ENCODE measurements at regions not wholly inside any gene's neighbourhood (a gene's known extent, or its start where the extent isn't known, plus 50 kb on each side); places are given as distances from the start of the nearest gene placed in this dataset.

DNA sequence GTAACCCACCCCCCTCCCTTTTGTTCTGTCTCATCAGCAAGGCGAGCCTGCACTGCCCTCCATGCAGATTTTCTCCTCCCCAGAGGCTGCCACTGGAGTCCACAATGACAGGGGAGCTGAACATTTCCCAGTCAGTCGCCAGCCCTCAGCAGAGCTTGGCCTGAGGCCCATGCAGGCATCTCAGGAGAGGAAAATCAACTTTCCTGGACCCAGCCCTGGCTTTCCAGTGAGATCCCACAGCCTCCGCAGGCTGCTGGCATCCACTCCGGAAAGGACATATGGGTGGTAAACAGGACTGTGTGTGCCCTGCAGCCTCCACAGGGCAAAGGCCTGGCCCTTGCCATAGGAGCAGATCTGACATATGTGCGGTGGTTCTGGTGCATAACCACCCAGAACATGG lies 253.8 kb downstream of the TNS1 start:
- DNase-seq, result no peak

DNA sequence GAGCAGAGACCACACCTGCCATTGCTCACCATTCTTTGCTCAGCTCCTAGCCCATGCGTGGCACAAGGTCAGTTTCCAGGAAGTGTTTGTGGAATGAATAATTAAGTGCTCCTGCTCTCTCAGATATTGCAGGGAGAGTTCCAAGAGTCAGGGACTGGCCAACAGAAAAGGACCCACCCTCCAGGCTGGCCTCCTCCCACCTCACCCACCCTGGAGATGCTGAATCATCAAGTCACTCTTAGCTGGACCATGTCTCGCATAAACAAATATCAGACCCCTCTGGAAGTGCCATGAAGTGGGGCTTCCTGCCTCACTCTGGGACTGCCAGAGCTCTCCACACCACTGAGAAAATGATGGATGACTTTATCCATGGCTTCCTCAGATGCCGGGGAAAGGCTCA lies 256.0 kb downstream of the TNS1 start:
- no peak for DNase-seq

DNA sequence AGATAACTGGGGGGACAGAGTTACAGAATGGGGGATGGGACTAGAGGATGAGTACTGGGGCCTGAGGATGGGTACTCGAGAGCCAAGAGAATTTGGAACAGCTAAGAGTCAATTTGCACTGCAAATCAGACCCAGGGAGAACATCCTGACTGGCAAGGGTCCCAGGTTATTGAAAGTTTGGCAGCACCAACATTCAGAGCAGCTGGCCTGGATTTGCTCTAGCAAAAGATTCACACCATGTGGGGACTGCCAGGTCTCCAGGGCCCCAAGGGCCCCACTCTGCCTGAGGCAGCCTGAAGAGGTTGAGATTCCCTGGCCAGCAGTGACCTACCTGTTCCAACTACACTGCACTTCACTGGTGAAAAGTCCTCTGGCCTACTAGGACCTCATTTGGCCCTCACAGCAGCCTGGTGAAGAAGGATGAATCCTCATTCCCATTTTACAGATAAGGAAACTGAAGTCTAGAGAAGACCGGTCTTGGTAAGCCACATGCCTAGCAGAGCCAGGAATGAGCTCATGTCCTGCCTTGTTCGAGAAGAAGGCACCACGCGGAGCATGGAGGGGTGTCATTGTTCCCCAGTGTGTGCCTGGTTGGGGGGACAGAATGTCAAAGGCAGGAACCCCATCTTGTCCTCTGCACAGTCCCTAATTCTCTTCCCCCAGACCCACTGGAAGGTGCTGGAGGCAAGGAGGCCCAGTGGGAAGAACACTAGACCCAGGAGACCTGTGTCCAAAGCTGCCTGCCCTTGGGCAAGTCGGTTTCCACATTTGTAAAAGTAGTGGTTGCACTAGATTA lies 258.6 kb downstream of the TNS1 start:
- no peak for DNase-seq

DNA sequence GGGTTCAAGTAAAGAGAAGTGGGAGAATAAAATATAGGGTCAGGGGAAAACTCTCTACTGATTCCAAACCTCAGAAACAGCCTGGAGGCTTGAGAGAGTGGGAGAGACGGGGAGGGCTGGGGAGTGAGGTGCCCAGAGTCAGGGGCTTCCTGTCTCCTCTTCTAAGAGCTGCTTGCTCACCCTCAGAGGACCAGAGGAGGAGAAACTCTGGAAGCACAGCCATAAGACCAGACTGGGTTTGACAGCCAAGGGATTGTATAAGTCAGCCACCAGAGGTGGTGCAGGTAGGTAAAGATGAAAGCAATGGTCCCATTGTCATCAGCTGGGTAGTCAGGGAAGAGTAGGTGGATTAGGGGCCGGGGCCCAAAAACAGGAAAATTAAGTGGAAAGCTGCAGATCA lies 259.4 kb downstream of the TNS1 start:
- no peak for DNase-seq

DNA sequence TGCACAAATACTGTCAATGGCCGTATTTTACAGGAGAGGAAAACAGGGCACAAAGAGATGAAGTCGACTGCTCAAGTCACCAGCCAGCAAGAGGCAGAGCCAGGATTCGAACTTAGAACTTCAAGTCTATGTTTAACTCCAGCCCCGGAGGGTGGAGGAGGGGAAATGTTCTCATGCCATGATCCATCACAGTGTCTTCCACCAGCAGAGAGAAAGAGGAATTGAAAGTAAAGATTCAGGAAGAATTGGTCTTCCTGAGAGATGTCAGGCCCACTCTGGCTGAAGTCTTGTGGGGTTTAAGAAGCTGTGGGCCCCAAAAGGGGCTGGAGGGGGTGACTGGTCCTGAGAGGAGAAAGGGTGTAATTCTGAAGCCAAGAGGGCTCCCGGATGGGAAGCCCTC lies 260.0 kb downstream of the TNS1 start:
- no peak for DNase-seq

DNA sequence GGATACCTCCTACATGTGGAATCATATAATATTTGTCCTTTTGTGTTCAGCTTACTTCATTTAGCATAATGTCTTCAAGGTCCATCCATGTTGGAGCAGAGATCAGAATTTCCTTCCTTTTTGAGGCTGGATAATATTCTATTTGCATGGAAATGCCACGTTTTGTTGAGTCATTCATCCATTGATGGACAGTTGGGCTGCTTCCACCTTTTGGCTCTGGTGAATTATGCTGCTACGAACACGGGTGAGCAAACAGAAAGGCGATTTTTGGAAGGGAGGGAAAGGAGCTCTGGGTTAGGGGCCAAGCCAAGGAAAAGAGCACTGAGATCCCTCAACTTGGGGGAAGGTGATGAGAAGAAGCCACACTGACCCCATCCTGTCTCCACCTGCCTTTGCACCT lies 260.5 kb downstream of the TNS1 start:
- no peak for DNase-seq

DNA sequence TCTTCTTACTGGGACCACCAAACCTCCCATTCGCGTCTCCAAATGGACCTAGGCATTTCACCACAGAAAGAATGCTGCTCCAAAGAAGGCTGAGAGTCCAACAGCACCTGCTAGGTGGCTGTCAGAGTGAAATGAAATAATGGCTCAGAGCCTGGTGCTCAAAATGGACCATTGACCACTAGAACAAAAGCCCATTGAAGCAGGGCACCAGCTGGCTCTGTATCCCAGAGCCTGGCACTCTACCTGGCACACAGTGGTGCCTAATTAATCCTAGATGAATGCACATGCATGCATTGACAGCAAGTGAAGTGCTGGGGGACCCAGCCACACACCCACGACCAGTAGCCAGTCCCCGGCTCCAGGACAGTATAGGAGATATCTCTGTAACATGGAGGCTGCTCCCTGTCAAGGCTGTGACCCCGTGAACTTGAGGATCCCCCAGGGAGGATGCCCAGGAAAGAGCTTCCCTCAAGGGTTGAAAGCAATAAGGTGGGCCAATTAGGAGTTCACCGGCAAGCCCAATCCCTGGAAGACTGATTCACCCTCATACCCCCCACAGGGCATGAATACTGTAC lies 261.3 kb downstream of the TNS1 start:
- DNase-seq, result no peak

DNA sequence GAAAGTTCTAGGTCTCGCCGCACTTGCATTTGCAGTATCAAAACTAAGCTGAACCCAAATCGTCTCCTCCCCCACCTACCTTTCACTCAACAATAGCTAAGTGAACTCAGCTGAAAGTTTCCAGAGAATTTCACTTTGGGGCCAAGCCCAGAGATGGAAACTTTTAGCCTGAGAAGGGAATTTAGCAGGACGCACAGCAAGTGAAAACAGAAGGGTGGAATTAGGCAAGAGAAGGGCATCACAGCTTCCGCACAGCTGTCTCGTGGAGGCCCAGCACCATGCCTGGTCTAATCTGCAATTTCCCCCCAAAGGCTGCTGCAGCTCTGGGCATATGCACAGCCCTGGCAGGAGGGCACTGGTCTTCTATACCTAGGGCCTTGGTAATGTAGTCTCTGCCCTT lies 262.0 kb downstream of the TNS1 start:
- no peak for DNase-seq

DNA sequence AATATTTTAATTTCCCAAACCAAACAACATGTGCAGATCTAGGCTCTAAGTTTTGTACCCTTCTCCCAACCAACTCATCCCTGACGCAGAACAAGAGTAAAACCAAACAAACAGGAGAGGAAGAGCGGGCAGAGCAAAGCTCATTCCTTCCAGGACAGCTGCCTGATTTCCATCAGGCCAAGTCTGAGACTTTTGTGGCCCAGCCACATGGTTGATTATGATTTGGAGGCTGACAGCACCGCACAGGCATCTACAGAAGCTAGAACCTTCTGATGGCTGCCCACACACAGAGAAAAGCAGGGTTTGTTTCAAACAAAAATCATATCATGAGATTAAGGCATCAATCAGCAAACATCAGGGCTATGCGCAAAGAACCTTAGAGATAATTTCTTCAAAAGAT lies 262.6 kb downstream of the TNS1 start:
- DNase-seq, result no peak

DNA sequence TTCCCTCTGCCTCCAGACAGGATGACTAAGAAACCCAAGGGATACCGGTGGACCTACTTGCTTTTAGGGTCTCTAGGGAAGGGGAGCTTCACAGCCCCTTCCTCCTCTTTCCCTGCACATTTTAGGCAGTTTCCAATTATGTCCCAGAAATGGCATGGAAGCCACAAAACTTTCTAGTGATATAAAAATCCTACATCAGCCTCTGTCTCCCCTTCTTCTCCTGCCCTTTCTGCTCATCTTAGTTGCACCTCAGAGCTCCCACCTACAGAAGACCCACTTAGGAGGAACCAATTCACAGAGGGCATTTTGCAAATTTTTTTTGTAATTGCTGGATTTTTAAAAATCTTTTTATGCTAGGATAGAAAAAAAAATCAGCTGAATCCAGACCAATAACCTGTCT lies 263.1 kb downstream of the TNS1 start:
- no peak for DNase-seq

DNA sequence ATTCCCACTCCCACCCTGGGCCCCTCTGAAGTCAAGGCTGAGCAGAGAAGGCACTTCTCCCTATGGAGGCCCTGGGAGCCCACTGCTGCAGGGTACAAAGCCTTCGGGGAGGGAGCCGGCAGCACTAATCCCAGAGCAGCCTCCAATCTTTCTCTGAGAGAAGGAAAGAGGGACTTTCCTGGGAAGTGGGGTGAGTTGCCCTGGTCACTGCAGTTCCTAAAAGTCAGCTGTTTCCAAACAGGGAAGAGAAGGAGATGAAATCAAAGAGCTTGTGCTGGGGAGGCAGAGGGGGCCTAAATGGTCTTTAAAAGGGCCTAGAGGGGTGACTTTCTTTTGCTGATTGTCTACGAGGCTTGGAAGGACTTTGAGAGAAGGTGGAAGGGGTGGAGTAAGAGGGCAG lies 264.7 kb downstream of the TNS1 start:
- no peak for DNase-seq

DNA sequence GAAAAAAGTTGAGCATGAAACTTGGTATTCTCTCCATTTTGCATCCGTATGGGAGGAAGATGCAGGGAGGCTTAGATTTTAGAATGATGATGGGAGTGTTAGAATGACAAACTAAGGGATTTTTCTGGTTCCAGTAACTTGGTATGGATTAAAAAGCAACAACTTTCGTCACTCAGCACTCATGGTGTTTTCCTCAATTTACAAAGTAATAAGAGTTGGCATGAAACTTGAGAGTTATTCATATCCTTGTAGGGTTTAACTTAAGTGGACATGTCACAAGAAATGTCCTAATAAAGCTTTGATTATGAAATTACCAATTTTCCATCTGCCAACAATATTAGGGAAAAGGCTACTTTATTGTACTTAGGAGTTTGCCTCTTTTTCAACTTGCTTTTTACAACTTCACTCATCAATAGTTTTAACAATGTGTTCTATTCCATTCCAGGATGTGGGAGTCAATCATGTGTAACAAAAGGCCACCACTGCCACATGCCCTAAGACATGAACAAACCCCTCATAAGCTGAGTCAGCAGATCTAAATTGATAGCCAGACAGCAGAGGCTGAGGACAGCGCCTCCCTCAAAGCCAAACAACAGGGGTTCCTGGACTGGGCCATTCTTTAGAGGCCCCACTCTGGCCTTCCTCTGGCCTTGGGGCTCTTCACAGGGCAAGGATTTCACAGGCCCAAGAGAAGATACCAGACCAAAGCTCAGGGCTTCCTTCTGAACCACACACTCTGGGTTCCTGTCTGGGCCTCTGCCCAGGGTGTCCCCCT lies 265.8 kb downstream of the TNS1 start:
- no peak for DNase-seq

DNA sequence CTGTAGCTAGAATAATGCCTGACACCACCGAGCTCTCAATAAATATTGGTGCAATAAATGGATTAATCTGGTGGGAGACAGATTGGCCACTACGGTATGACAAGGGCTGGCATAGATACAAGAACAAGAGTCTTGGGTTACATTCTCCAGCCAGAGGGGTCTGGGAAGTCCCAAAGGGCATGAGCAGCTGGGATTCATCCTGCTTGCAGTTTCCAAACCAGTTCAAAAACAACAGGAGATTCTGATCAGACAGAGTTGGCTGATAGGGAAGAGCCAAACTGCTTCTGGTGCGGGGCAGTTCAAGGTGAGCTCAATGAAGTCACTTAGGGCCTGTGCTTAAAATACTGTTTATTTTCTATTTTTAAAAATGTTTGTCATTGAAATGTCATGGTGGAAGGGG lies 266.9 kb downstream of the TNS1 start:
- DNase-seq, result no peak

DNA sequence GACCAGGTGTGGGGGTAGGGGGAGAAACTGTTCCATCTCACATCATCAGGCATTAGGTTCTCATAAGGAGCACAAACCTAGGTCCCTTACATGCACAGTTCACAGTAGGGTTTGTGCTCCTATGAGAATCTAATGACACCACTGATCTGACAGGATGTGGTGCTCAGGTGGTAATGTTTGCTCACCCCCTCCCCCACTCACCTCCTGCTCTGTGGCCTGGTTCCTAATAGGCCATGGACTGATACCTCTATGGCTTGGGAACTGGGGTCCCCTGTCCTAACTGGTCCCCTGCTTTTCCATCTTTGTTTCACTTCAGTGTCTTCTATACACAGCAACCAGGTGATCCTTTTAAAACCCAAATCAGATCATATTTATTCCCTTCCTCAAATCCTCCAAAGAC lies 267.8 kb downstream of the TNS1 start:
- DNase-seq, result no peak

DNA sequence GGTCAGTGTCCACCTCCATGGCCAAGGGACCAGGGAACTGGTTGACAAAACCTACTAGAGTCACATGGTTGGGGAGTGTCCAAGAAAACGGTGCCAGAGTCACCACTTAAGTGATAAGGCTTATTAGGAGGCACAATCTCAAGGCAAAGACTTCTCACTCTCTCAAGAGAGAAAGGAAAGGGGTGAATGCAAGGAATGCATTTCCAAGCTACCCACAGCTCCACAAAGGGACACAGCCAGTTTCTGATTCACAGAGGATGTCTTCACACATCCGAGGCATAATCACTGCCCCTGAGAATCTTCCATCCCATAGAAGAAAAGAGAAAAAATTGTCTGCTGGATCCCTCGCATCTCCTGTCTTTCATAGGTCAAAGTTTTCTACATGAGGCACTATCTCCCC lies 269.3 kb downstream of the TNS1 start:
- DNase-seq, result no peak

DNA sequence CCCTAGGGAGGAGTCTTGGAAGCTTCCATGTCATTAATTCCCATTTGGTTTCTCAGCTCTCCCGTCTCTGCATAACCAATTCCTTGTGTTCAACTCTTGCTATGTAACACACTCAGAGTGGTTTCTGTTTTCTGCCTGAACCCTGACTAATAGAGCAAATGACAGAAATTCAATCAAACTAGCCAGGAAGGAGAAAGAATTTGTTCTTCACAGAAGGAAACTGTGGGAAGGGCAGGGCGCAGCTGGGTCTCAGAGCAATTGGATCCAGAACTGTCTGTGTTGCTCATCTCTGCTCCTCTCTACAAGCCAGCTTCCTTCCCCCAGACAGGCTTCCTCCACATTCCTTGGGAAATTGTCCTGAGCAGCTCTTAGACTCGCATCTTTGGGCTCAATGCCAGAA lies 269.8 kb downstream of the TNS1 start:
- DNase-seq, result no peak

DNA sequence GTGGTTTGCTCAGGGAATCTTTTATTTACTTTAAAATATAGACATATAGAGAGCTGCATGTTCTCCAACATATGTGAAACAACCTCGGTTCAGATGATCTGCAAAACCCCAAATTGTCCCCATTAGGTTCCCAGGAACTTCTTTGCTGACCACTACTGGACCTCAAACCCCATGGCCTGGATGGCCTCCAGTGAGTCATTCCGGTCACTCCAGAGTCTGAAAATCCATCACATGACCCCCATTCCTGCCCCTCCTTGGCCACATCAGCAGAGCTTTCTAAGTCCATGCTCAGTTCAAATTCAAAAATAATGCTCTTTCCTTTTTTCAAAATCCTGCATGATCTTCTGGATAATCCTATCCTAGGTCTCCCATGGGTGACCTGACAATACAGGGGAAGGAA lies 271.0 kb downstream of the TNS1 start:
- DNase-seq, result no peak

DNA sequence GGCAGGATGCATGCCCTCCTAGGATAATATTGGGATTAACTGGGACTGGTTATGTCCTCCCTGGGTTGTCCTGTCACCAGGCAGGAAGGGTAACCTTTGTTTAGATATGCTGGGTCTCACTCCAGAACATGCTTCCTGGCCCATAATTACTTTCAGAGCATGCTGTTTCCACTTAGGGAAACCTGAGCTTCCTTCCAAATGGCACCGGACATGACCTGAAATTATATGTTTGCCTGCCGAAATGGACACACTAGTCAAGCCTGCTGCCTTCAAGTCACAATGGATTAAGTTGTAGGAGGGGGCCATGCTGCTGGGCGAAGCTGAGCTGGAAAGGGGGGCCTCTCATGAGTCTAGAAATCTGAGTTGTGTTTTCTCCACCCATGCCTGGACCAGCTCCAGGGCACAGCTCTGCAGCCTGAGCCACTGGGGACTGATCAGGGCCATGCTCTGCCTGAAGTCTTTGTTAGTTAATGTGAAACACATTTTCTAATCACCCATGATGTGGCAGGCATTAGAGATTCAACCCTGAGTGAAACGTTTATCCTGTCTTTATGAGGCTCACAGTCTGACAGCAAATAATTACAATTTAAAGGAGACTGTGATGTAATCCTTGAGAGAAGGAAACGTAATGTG lies 273.3 kb downstream of the TNS1 start:
- DNase-seq, result no peak

DNA sequence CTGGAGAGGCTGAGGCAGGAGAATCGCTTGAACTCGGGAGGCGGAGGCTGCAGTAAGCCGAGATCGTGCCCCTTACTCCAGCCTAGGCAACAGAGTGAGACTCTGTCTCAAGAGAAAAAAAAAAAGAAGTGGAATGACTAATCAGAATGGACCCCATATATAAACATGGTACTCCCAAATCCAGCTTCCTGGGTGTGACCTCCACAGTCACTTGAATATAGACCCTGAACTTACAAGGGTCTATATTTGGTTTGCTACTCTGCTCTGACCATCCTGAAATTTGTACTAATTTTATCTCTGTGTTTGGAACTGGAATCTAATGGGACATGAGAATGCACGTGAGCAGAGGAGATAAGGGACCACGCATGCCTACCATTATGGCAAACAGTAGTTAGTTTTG lies 275.0 kb downstream of the TNS1 start:
- DNase-seq, result no peak

DNA sequence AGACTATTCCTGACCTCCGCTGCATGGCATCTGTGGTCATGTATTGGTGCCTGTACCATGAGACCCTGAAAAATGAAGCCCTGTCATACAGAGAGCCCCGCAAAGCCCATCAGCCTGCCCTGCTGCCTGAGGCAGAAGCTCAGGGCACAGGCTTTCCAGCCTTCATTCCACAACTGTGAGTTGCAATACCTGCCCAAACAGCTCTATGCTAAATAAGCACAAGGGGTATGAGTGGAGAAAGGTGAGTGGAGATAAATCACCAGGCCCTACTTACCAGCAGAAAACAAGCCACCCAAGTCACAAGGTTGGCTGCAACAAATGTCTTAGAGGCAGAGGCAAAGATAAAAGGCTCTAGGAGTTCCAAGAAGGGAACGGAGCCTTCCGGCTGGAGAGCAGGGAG lies 277.4 kb downstream of the TNS1 start:
- DNase-seq, result no peak

DNA sequence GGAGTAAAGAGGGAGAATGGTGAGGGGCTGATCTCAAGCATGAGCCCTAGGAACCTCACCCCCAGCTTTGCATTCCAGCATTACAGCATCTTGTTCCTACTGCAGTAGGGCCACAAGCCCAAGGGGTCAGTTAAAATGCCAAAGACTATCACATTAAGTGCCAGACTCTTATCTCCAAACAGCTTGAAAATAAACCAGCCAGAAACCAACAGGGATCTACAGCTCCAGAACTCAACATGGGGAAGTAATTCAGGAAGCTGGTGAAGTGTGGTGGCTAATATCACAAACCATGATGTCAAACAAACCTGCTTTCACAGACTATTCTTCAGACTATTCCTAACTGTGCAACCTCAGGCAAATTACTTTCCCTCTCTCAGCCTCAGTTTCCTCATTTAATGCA lies 278.3 kb downstream of the TNS1 start:
- DNase-seq, result no peak

DNA sequence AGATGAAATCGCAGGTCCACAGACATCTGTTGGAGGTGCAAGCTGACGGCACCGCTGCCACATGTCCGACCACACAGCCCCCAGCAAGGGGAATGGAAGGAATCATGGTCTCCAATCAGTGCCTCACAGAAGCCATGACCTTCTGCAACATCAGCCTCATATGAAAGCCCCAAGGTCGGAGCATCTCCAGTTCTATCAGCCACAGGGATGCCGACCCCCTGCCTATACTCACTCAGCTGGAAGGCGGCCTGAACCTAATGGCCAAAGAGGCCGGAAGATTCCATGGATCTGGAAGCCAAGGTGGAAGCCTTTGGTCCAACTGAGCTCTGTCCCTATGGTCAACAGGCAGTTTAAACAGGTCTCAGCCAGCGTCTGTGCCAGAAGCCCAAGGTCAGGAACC lies 278.8 kb downstream of the TNS1 start:
- DNase-seq, result no peak

DNA sequence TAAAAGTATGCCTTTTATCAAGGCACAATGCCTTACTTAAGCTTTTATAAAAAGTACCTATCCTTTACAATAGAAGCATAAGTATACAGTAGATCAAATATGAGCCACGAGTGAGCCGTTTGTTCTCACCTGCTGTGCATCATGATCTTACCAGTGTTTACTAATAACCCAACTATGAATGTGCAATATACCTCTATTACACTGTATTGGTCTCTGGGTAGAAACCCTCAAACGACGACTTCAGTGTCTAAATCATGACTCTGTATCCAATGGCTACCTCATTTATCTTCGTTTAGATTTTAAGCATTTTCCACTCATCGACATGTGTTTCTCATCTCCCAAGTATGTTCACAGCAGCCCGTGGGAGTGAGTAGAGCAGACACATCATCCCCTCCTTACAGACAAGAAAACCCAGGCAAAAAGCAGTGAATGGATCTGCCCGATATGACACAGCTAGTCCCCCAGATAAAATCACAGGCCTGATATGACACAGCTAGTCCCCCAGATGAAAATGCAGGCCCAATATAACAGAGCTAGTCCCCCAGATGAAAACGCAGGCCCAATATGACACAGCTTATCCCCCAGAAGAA lies 279.8 kb downstream of the TNS1 start:
- no peak for DNase-seq

Data from effector CD8-positive, alpha-beta T cell (primary cell).